Adrenal gland (tissue), 5 donors: ENCODE measurements at regions not wholly inside any gene's neighbourhood (a gene's known extent, or its start where the extent isn't known, plus 50 kb on each side); places are given as distances from the start of the nearest gene placed in this dataset.

Experiments
- POLR2A ChIP-seq, 2 donors: fragments of 450-650 bp; IDR thresholded peaks; one replicate each; pipeline ENCODE4 v1.6.1; 2017; ENCODE audit warnings: antibody characterized with exemption in 2 of 2, mild to moderate bottlenecking in 2 of 2, moderate library complexity in 1 of 2
- TF ChIP-seq, protein P1 (sequence below), 6 experiments: fragments of 450-650 bp in 4 of 6; fragments of 200-600 bp in 2 of 6; sonication (generic) in 1 of 6; IDR thresholded peaks; 1 replicate in 5 of 6; 2 replicates in 1 of 6; pipeline versions ENCODE4 v1.5.1 to v1.8.0; 2016 to 2021; ENCODE audit warnings: antibody characterized with exemption in 6 of 6, mild to moderate bottlenecking in 2 of 6, moderate library complexity in 1 of 6
- donor health status: DM: no; HTN: no; CAD: no.

DNA sequence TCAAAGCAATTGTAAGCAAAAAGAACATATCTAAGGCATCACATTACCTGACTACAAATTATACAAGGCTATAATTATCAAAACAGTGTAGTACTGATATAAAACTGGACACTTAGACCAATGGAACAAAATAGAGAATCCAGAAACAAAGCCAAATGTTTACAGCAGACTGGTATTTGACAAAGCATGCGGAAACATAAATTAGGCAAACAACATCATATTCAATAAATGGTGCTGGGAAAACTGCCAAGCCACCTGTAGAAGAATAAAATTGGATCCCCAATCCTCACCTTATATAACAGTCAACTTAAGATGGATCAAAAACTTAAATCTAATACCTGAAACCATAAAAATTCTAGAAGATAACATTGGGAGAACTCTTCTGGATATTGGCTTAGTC, 240.8 kb upstream of the POM121L12 start:
- TF ChIP-seq POLR2A (IDR thresholded peaks at IDR 0.05): no peak
- TF ChIP-seq, protein P1, sequence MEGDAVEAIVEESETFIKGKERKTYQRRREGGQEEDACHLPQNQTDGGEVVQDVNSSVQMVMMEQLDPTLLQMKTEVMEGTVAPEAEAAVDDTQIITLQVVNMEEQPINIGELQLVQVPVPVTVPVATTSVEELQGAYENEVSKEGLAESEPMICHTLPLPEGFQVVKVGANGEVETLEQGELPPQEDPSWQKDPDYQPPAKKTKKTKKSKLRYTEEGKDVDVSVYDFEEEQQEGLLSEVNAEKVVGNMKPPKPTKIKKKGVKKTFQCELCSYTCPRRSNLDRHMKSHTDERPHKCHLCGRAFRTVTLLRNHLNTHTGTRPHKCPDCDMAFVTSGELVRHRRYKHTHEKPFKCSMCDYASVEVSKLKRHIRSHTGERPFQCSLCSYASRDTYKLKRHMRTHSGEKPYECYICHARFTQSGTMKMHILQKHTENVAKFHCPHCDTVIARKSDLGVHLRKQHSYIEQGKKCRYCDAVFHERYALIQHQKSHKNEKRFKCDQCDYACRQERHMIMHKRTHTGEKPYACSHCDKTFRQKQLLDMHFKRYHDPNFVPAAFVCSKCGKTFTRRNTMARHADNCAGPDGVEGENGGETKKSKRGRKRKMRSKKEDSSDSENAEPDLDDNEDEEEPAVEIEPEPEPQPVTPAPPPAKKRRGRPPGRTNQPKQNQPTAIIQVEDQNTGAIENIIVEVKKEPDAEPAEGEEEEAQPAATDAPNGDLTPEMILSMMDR (IDR thresholded peaks at IDR 0.05): no peak
